RWPE1 (cell line): ENCODE measurements at regions not wholly inside any gene's neighbourhood (a gene's known extent, or its start where the extent isn't known, plus 50 kb on each side); places are given as distances from the start of the nearest gene placed in this dataset.

Source experiments
- CTCF ChIA-PET: fragments of 350-600 bp; sonication (Branson Sonifier 250); formaldehyde crosslinking; extraction: SDS; loops from one replicate; lab custom pipeline; 2021; lab: Yijun Ruan, JAX
- POLR2A ChIA-PET: fragments of 400-600 bp; formaldehyde crosslinking; extraction: SDS; loops from one replicate; lab custom pipeline; 2020; ENCODE audit warnings: antibody characterized with exemption; ENCODE audit not compliant: low non-redundant PET; lab: Yijun Ruan, JAX
- DNase-seq: peaks from one replicate; pipeline ENCODE4 v3.0.0; 2012; ENCODE audit warnings: low spot score
- H3K27ac ChIP-seq: fragments of 450-650 bp; 2 replicates; pipeline ENCODE4 v1.5.1; 2017
- TF ChIP-seq, protein P1 (sequence below): fragments of 450-650 bp; conservative IDR thresholded peaks from 2 replicates; pipeline ENCODE4 v1.5.1; 2017; ENCODE audit warnings: low read depth, mild to moderate bottlenecking

DNA sequence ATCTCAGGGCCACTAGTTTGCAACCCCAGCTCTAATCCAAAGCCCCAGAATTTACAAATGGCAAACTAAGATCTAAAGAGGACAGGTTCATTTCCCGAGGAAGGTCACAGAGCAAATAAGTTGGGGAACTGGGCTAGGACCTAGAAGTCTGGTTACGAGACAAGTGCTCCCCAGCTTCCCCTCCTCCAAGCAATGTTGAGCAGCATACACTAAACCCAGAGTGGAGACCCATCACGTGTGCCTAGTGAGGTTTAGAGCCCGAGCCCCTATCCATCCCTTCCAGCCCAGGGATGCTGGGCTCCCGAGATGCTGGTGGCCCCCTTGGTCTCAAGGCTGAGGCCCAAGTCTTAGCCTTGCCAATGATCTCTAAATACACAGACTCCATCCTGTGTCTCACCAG, 209.5 kb upstream of the ZMIZ1 start:
- ChIA-PET CTCF (no interaction called here), POLR2A (interaction anchor here (0.6 kb wide), 1 partner anchor 105 kb away, joined by 4 read pairs; no protein-coding TSS in a partner anchor)
- DNase-seq = no peak
- H3K27ac ChIP-seq = no peak overlapping the region
- TF ChIP-seq, protein P1, sequence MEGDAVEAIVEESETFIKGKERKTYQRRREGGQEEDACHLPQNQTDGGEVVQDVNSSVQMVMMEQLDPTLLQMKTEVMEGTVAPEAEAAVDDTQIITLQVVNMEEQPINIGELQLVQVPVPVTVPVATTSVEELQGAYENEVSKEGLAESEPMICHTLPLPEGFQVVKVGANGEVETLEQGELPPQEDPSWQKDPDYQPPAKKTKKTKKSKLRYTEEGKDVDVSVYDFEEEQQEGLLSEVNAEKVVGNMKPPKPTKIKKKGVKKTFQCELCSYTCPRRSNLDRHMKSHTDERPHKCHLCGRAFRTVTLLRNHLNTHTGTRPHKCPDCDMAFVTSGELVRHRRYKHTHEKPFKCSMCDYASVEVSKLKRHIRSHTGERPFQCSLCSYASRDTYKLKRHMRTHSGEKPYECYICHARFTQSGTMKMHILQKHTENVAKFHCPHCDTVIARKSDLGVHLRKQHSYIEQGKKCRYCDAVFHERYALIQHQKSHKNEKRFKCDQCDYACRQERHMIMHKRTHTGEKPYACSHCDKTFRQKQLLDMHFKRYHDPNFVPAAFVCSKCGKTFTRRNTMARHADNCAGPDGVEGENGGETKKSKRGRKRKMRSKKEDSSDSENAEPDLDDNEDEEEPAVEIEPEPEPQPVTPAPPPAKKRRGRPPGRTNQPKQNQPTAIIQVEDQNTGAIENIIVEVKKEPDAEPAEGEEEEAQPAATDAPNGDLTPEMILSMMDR = no peak

DNA sequence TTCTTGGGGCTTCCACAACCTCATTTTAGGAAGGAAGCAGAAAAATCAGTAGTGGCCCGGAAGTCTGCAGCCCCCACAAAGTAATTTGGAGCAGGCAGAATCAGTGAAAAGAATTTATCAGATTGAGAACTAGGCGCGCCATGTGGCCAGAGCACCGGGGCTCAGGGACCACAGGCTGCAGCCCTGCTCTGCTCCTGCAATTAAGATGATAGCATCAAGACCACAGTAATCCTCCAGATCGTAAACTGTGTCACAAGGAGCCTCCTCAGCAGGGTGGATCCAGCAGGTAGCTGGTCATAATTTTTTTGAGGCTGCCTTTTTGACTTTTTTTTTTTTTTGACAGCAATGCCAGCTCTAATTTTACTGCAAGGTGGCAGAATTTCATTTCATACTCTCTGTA, 209.0 kb upstream of the ZMIZ1 start:
- CTCF ChIA-PET = interaction anchor here (0.6 kb wide), 1 partner anchor 131 kb away, joined by 4 read pairs; no protein-coding TSS in a partner anchor
- POLR2A ChIA-PET = interaction anchor here (0.6 kb wide), 1 partner anchor 106 kb away, joined by 4 read pairs; no protein-coding TSS in a partner anchor
- TF ChIP-seq, protein P1 = no peak
- DNase-seq = no peak
- no peak overlapping the region for H3K27ac ChIP-seq

DNA sequence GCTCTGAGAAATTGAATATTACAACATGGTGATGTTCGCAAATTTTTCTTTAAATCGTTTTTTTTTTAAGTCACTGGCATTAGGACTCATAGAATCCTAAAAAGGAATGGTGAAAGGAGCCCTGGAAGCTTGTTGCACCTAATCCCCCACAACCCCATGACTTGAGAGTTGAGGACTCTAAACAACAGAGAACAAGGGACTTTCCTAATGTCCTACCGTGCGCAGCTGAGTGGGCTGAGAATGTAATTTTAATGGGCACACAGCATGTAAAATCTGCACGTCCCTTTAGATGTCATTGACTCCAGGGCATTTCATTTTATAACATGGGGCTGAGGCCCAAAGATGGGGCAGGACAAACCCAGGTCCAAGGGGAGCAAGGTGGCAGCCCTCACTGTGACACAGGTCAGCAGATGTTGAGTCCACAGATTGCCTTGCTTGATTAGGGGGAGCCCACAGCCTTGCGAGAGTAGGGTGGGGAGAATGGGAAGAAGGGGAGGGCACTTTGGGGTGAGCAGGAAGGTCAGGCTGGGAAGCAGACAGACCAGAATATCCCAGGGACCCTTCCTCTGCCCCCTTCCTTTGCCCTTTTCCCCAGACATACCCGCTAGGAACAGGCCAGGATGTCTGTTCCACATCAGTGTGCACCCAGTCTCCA, 208.4 kb upstream of the ZMIZ1 start:
- no peak for DNase-seq
- CTCF ChIA-PET = interaction anchor here (0.6 kb wide), 1 partner anchor 132 kb away, joined by 4 read pairs; no protein-coding TSS in a partner anchor
- TF ChIP-seq, protein P1 = no peak

DNA sequence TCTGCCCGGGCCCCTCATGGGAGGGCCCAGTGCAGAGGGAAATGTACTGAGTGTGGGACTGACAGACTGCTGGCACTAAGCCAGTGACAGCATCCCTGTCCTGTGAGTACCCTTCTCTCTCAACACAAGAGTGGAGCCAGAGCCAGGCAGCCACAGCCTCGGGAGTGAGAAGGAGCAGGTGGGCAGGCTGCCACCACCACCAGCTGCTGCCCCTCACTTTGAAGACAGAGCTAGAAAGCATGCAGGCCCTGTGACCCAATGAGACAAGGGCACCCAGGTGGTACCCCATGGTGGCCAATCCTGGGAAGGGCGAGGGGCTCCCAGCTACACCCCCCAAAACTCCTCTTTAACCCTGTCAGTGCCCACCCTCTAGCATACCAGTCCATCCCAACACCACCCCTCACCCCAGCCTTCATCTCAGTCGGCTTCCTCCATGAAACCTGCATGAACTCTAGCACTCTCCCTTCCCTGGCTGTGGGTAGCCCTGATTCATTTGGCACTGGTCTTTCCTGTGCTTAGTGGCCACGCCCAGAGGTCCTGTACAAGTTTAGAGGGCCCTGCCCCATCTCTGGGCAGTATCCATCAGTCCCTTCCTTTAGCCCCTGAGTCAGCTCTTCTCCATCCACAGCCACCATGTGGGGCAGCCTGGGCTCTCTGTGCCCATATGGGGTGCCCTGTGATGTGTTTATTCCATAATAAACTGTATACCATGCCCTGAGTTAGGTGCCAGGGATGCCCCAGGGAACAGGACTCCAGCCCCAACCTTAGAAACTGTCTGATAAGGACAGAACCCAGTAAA, 207.0 kb upstream of the ZMIZ1 start:
- no peak overlapping the region for H3K27ac ChIP-seq
- TF ChIP-seq, protein P1 = no peak
- CTCF ChIA-PET = interaction anchor here (0.6 kb wide), 1 partner anchor 198 kb away, joined by 3 read pairs; no protein-coding TSS in a partner anchor
- POLR2A ChIA-PET = no interaction called here
- no peak for DNase-seq

More for the DNA sequence above, 208.4 kb upstream of the ZMIZ1 start:
- H3K27ac ChIP-seq = no peak overlapping the region
- POLR2A ChIA-PET = no interaction called here

DNA sequence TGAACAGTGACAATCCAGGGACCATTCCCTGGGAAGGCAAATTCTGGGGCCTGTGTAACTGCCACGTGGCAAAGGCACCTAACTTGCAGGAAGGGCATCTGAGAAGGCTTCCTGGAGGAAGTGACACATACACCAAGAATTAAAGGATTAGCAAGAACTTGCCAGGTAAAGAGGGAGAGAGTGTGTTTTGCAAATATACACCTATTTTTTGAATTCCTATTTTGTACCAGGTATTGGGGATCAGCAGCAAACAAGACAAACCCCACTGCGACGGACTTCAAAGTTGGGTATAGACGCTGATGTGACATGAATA, 206.5 kb upstream of the ZMIZ1 start:
- CTCF ChIA-PET = no interaction called here
- POLR2A ChIA-PET = no interaction called here
- peak; percentile 19 for DNase-seq
- H3K27ac ChIP-seq = no peak overlapping the region
- TF ChIP-seq, protein P1 = no peak

DNA sequence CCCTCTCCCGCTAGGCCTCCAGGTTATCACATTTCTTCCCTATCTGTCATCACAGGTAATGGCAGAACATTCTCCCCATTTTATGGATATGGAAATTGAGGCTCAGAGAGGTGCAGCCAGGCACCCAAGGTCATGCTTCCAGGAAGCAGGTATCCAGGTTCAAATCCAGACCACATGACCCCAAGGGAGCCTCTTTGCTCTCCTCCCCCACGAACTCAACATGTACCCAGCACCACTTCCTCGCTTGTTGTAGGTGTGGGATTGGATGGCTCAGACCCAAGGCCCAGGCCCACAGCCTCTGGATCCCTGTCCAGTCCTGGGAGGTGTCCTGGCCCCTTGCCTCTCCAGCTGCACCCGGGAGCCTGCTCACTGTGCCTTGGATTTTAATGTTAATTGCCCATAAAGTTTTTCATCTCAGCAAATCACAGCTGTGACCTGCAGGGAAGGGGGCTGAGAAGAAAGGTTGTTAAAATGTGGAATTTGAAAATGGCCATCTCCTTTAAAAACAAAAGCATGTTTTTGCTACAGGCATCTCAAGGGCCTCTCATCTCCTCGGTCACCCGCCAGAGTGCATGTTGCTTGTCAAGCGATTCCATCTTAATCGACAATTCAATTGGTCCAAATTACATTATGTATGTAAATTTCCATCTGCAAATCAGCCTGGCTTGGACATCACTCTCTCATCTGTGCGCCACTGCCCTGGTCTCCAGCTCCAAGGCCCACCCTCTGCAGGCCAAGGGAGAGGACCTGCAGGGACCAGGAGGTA, 205.4 kb upstream of the ZMIZ1 start:
- ChIA-PET CTCF (interaction anchor here (0.6 kb wide), 1 partner anchor 74 kb away, joined by 5 read pairs; no protein-coding TSS in a partner anchor), POLR2A (no interaction called here)
- H3K27ac ChIP-seq = no peak overlapping the region
- TF ChIP-seq, protein P1 = no peak
- no peak for DNase-seq
